ENCODE measurements at regions not wholly inside any gene's neighbourhood (a gene's known extent, or its start where the extent isn't known, plus 50 kb on each side); places are given as distances from the start of the nearest gene placed in this dataset.

DNA sequence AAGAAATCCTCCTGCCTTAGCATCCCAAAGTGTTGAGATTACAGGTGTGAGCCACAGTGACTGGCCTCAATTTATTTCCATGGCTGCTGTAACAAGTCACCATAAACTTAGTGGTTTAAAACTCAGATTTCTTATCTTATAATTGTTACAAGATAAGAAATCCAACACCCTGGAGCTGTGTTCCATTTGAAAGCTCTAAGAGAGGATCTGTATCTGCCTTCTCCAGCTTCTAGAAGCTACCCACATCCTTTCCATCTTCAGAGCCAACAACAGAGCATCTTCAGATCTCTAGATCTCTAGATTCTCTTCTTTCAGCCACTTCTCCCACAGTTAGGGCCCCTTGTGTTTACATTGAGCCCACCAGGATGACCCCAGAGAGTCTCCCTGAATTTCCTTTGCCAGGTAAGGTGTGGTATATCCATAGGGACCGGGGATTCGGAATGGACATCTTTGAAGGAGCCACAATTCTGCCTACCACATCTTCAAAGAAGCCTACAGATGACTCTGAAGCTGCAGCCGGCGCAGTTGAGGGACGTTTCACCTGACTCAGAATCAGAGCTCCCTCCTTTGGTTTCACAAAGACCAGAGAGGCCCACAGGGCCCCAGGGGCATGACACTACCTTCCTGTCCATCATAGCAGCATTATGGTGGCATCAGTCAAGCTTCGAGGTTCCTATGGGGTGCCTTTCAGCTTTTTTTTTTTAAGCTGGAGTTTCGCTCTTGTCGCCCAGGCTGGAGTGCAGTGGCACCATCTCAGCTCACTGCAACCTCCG lies 87.0 kb upstream of the IGF1R start:
- intact Hi-C loops (cut with micrococcal nuclease): no loop called here
- Mint-ChIP-seq H3K36me3 (ENCODE audit: low read depth) (no peaks in the 10 kb centered on the region), H3K4me1 (ENCODE audit: low read depth) (no peaks in the 10 kb centered on the region), H3K4me3 (no peak overlapping the region), H3K27ac (no peak overlapping the region), H3K9me3 (no peaks in the 10 kb centered on the region), H3K27me3 (peaks cover 5% of the 10 kb centered on the region)

DNA sequence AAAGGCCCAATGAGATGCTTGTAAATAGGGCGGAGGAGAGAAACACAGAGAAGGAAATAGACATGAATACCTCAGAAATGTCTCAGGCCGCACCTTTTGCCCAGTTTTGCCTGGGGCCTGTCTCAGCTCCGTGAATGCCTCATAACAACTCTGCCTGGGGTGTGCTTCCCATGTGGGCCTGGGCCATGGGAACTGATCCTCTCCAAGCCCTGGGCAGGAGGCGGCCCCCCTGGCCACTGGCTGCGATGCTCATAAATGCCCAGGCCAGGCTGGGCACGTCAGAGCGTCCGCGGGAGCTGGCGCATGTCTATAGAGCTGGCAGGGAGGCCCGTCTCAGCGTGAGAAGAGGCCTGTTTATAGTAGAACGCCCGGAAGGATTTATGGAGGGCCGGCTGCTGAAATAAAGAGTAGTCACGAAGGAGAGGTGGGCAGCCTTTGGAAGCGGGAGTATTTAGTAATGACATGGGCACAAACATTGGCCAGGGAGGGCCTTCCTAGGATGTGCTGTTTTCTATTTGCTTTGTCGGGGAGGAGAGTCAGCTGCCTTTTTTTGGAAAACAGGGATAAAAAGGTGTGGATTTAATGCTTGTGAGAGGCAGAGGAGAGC lies 85.9 kb upstream of the IGF1R start:
- H3K4me1 Mint-ChIP-seq (ENCODE audit: low read depth): no peaks in the 10 kb centered on the region
- intact Hi-C loops (cut with micrococcal nuclease): no loop called here

DNA sequence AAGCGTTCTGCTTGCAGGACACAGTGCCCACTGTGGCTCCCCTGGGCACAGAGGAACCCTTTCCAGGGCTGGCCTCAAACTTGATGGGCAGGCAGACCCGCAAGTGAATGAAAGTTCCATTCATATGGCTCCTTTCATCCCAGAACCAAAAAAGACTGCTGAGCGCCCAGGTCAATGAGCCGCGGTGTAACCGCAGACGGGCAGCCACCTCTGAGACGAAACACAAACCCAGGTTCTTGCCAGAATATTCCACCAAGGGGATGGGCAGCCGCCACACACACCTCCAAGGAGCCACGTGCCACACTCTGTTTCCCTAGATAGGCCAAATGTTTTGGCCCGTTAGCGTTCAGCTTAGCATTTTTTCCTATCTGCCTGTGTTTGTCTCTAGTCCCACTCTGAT lies 82.8 kb upstream of the IGF1R start:
- H3K9me3 Mint-ChIP-seq: no peaks in the 10 kb centered on the region
- no peaks in the 10 kb centered on the region for H3K36me3 Mint-ChIP-seq (ENCODE audit: low read depth)
- H3K27ac Mint-ChIP-seq: no peak overlapping the region
- H3K4me1 Mint-ChIP-seq (ENCODE audit: low read depth): no peaks in the 10 kb centered on the region
- peaks cover 6% of the 10 kb centered on the region for H3K27me3 Mint-ChIP-seq
- no peak overlapping the region for H3K4me3 Mint-ChIP-seq
- intact Hi-C loops (cut with micrococcal nuclease): no loop called here

More for the DNA sequence above, 85.9 kb upstream of the IGF1R start:
- Mint-ChIP-seq H3K27ac (no peak overlapping the region), H3K9me3 (no peaks in the 10 kb centered on the region), H3K36me3 (ENCODE audit: low read depth) (no peaks in the 10 kb centered on the region), H3K27me3 (peaks cover 7% of the 10 kb centered on the region), H3K4me3 (no peak overlapping the region)

- Mint-ChIP-seq H3K9me3 (no peaks in the 10 kb centered on the region), H3K4me3 (no peak overlapping the region), H3K27me3 (peaks cover 8% of the 10 kb centered on the region), H3K36me3 (ENCODE audit: low read depth) (no peaks in the 10 kb centered on the region), H3K27ac (no peak overlapping the region), H3K4me1 (ENCODE audit: low read depth) (no peaks in the 10 kb centered on the region)
- intact Hi-C loops (cut with micrococcal nuclease): no loop called here
Measured at GRCh38 chr15:98567951-98568350, 80.4 kb upstream of the IGF1R start.

- H3K27ac Mint-ChIP-seq: no peak overlapping the region
- no peaks in the 10 kb centered on the region for H3K36me3 Mint-ChIP-seq (ENCODE audit: low read depth)
- intact Hi-C loops (cut with micrococcal nuclease): no loop called here
- no peaks in the 10 kb centered on the region for H3K9me3 Mint-ChIP-seq
- peaks cover 8% of the 10 kb centered on the region for H3K27me3 Mint-ChIP-seq
- H3K4me1 Mint-ChIP-seq (ENCODE audit: low read depth): no peaks in the 10 kb centered on the region
- no peak overlapping the region for H3K4me3 Mint-ChIP-seq
Measured at GRCh38 chr15:98568382-98569017, 79.8 kb upstream of the IGF1R start.

DNA sequence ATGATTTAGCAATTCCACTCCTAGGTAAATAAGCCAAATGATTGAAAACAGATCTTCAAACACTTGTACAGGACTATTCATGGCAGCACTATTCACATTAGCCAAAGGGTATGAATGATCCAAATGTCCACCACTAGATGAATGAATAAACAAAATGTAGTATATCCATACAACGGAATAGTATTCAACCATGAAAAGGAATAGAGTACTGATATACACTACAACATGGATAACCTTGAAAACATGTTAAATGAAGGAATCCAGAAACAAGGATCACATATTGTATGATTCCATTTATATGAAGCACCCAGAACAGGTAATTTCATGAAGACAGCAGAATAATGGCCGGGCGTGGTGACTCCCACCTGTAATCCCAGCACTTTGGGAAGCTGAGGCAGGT lies 78.2 kb upstream of the IGF1R start:
- no peak overlapping the region for H3K27ac Mint-ChIP-seq
- no peak overlapping the region for H3K4me3 Mint-ChIP-seq
- intact Hi-C loops (cut with micrococcal nuclease): no loop called here

GRCh38 chr15:98580572-98580971 lies 67.8 kb upstream of the IGF1R start:
- H3K4me3 Mint-ChIP-seq: no peak overlapping the region
- H3K27me3 Mint-ChIP-seq: peaks cover 42% of the 10 kb centered on the region
- no peaks in the 10 kb centered on the region for H3K4me1 Mint-ChIP-seq (ENCODE audit: low read depth)
- no peaks in the 10 kb centered on the region for H3K9me3 Mint-ChIP-seq
- intact Hi-C loops (cut with micrococcal nuclease): no loop called here
- no peaks in the 10 kb centered on the region for H3K36me3 Mint-ChIP-seq (ENCODE audit: low read depth)
- H3K27ac Mint-ChIP-seq: no peak overlapping the region

More for the DNA sequence above, 78.2 kb upstream of the IGF1R start:
- Mint-ChIP-seq H3K4me1 (ENCODE audit: low read depth) (no peaks in the 10 kb centered on the region), H3K27me3 (peaks cover 8% of the 10 kb centered on the region), H3K36me3 (ENCODE audit: low read depth) (no peaks in the 10 kb centered on the region), H3K9me3 (no peaks in the 10 kb centered on the region)

DNA sequence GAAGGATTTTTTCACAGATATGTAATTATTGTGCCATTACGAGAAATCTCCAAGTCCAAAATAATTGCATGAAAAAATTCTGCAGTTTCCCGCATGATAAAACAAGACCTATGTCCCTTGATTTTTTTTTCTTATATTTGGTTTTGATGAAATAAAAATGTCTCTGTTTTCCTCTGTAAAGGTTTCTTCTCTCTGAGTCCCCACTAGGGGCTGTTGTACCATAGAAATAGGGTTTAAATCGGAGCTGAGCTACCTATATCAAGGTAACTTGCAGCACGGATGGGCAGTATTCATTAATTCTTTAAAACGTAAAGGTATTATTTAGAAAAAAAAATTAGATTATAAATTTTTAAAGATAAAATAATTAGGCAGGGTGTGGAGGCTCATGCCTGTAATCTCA lies 66.6 kb upstream of the IGF1R start:
- no peaks in the 10 kb centered on the region for H3K9me3 Mint-ChIP-seq
- H3K27me3 Mint-ChIP-seq: peaks cover 44% of the 10 kb centered on the region
- no peaks in the 10 kb centered on the region for H3K36me3 Mint-ChIP-seq (ENCODE audit: low read depth)
- no peaks in the 10 kb centered on the region for H3K4me1 Mint-ChIP-seq (ENCODE audit: low read depth)
- intact Hi-C loops (cut with micrococcal nuclease): no loop called here
- H3K27ac Mint-ChIP-seq: no peak overlapping the region
- no peak overlapping the region for H3K4me3 Mint-ChIP-seq

- intact Hi-C loops (cut with micrococcal nuclease): no loop called here
- no peak overlapping the region for H3K4me3 Mint-ChIP-seq
Measured at GRCh38 chr15:98582900-98583554, 65.3 kb upstream of the IGF1R start.

GRCh38 chr15:98583771-98584430 lies 64.4 kb upstream of the IGF1R start:
- Mint-ChIP-seq H3K36me3 (ENCODE audit: low read depth) (no peaks in the 10 kb centered on the region), H3K4me3 (no peak overlapping the region), H3K4me1 (ENCODE audit: low read depth) (no peaks in the 10 kb centered on the region), H3K27ac (no peak overlapping the region), H3K9me3 (no peaks in the 10 kb centered on the region), H3K27me3 (peaks cover 52% of the 10 kb centered on the region)
- intact Hi-C loops (cut with micrococcal nuclease): no loop called here

More at GRCh38 chr15:98582900-98583554, 65.3 kb upstream of the IGF1R start:
- Mint-ChIP-seq H3K4me1 (ENCODE audit: low read depth) (no peaks in the 10 kb centered on the region), H3K9me3 (no peaks in the 10 kb centered on the region), H3K27ac (no peak overlapping the region), H3K27me3 (peaks cover 49% of the 10 kb centered on the region), H3K36me3 (ENCODE audit: low read depth) (no peaks in the 10 kb centered on the region)

GRCh38 chr15:98586066-98586465 lies 62.3 kb upstream of the IGF1R start:
- Mint-ChIP-seq H3K36me3 (ENCODE audit: low read depth) (no peaks in the 10 kb centered on the region), H3K4me3 (no peak overlapping the region), H3K4me1 (ENCODE audit: low read depth) (no peaks in the 10 kb centered on the region), H3K27ac (no peak overlapping the region), H3K9me3 (no peaks in the 10 kb centered on the region), H3K27me3 (peaks cover 47% of the 10 kb centered on the region)
- intact Hi-C loops (cut with micrococcal nuclease): no loop called here

DNA sequence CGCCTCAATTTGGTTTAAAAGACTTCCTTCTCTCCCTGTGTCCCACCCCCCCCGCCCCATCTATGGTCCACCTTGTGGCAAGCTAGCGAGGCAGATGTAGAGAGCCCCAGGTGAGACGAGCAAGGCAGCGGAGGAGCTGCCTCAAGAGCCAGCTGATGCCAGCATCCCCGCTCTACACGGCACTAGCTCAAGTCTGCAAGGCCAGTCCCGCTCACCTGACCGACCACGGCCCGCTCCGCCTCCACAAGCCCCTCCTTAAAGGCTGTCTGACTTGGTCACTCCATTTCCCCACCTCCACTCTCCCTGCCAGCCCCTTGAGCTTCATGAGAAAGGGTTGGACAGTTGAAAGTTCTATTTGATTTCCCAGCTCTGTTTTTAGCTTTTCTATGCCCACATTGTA lies 56.2 kb upstream of the IGF1R start:
- no peaks in the 10 kb centered on the region for H3K36me3 Mint-ChIP-seq (ENCODE audit: low read depth)
- no peak overlapping the region for H3K27ac Mint-ChIP-seq
- H3K4me1 Mint-ChIP-seq (ENCODE audit: low read depth): no peaks in the 10 kb centered on the region
- H3K4me3 Mint-ChIP-seq: no peak overlapping the region
- H3K9me3 Mint-ChIP-seq: no peaks in the 10 kb centered on the region
- intact Hi-C loops (cut with micrococcal nuclease): no loop called here
- H3K27me3 Mint-ChIP-seq: peaks cover 24% of the 10 kb centered on the region

- H3K27me3 Mint-ChIP-seq: peaks cover 17% of the 10 kb centered on the region
- peaks cover 6% of the 10 kb centered on the region for H3K36me3 Mint-ChIP-seq (ENCODE audit: low read depth)
- H3K9me3 Mint-ChIP-seq: no peaks in the 10 kb centered on the region
- intact Hi-C loops (cut with micrococcal nuclease): no loop called here
- peaks cover 10% of the 10 kb centered on the region for H3K4me1 Mint-ChIP-seq (ENCODE audit: low read depth)
- no peak overlapping the region for H3K27ac Mint-ChIP-seq
- H3K4me3 Mint-ChIP-seq: no peak overlapping the region
Measured at GRCh38 chr15:98596131-98596530, 52.2 kb upstream of the IGF1R start.
